Mucosa of descending colon (tissue), 3 donors: ENCODE measurements at regions not wholly inside any gene's neighbourhood (a gene's known extent, or its start where the extent isn't known, plus 50 kb on each side); places are given as distances from the start of the nearest gene placed in this dataset.

ENCODE experiments used
- ATAC-seq: fragments of 200-7000 bp; cut with Tn5 transposase; one replicate; pipeline ENCODE4 v1.9.1; 2020; ENCODE audit warnings: mild to moderate bottlenecking, moderate library complexity
- DNase-seq, 3 donors: peaks; one replicate each; pipeline ENCODE4 v3.0.0-alpha.2; 2020
- H3K36me3 ChIP-seq: fragments of 200-600 bp; one replicate; pipeline ENCODE4 v1.8.0; 2021; ENCODE audit warnings: low read depth, mild to moderate bottlenecking
- H3K4me1 ChIP-seq: fragments of 200-600 bp; one replicate; pipeline ENCODE4 v1.8.0; 2021; ENCODE audit warnings: low read depth, mild to moderate bottlenecking
- H3K4me3 ChIP-seq: fragments of 200-600 bp; one replicate; pipeline ENCODE4 v1.8.0; 2021; ENCODE audit warnings: mild to moderate bottlenecking
- H3K9me3 ChIP-seq: fragments of 200-600 bp; one replicate; pipeline ENCODE4 v1.8.0; 2021; ENCODE audit warnings: mild to moderate bottlenecking
- CTCF ChIP-seq: fragments of 200-600 bp; IDR thresholded peaks from one replicate; pipeline ENCODE4 v1.8.0; 2022; ENCODE audit warnings: antibody characterized with exemption, mild to moderate bottlenecking
- intact Hi-C, 2 donors: fragments of 100-400 bp; cut with DNase I in 1 of 2; cut with micrococcal nuclease in 1 of 2; formaldehyde crosslinking; loops; one replicate each; pipeline versions ENCODE4 v1.11.0 to v1.11.1; 2022; cut with DNase I, micrococcal nuclease
- donor health status: DM: no; HTN: no; CAD: no; lungs with moderate emphysema.
- donor health status: DM: no; HTN: no; CAD: no.
- donor health status: DM: no; HTN: yes; CAD: no.

- intact Hi-C loops: no loop called here
- H3K36me3 ChIP-seq: no peaks in the 10 kb centered on the region
- TF ChIP-seq CTCF: no peak
- ATAC-seq (no peak), DNase-seq (no peak)
- no peaks in the 10 kb centered on the region for H3K9me3 ChIP-seq
- H3K4me1 ChIP-seq: no peaks in the 10 kb centered on the region
- no peak overlapping the region for H3K4me3 ChIP-seq
These were observed 509.7 kb downstream of the PSAT1 start for GRCh38 chr9:78806492-78807160.

GRCh38 chr9:78807286-78807685 lies 510.4 kb downstream of the PSAT1 start:
- Histone ChIP-seq H3K4me3 (no peak overlapping the region), H3K4me1 (no peaks in the 10 kb centered on the region), H3K36me3 (no peaks in the 10 kb centered on the region), H3K9me3 (no peaks in the 10 kb centered on the region)
- intact Hi-C loops: no loop called here
- ATAC-seq (no peak), DNase-seq (no peak)
- TF ChIP-seq CTCF: no peak

- intact Hi-C loops: no loop called here
- H3K4me3 ChIP-seq: no peak overlapping the region
- H3K36me3 ChIP-seq: no peaks in the 10 kb centered on the region
- TF ChIP-seq CTCF: no peak
- no peaks in the 10 kb centered on the region for H3K9me3 ChIP-seq
- no peaks in the 10 kb centered on the region for H3K4me1 ChIP-seq
- DNase-seq (no peak), ATAC-seq (no peak)
These were observed 511.1 kb downstream of the PSAT1 start for GRCh38 chr9:78808048-78808447.

GRCh38 chr9:78811622-78812276 lies 514.8 kb downstream of the PSAT1 start:
- intact Hi-C loops: no loop called here
- ATAC-seq (no peak), DNase-seq (no peak)
- TF ChIP-seq CTCF: no peak
- no peak overlapping the region for H3K4me3 ChIP-seq
- H3K9me3 ChIP-seq: no peaks in the 10 kb centered on the region
- H3K36me3 ChIP-seq: no peaks in the 10 kb centered on the region
- no peaks in the 10 kb centered on the region for H3K4me1 ChIP-seq

- TF ChIP-seq CTCF: no peak
- no peak for DNase-seq
- no peaks in the 10 kb centered on the region for H3K36me3 ChIP-seq
- H3K4me1 ChIP-seq: no peaks in the 10 kb centered on the region
- intact Hi-C loops: no loop called here
- no peaks in the 10 kb centered on the region for H3K9me3 ChIP-seq
- H3K4me3 ChIP-seq: no peak overlapping the region
- no peak for ATAC-seq
These were observed 515.7 kb downstream of the PSAT1 start for GRCh38 chr9:78812665-78813064.
